H9 (cell line): ENCODE measurements at regions not wholly inside any gene's neighbourhood (a gene's known extent, or its start where the extent isn't known, plus 50 kb on each side); places are given as distances from the start of the nearest gene placed in this dataset.

Source experiments
- DNase-seq: peaks from one replicate; pipeline ENCODE4 v3.0.0-alpha.2; 2017
- H2AFZ ChIP-seq: one replicate; pipeline ENCODE4 v1.6.1; 2013; ENCODE audit warnings: mild to moderate bottlenecking, low read length, control low read depth, moderate library complexity
- H2AK5ac ChIP-seq: 2 replicates; pipeline ENCODE4 v1.6.1; 2013; ENCODE audit warnings: low read length, control low read depth, mixed read lengths; ENCODE audit not compliant: insufficient read length
- H2BK120ac ChIP-seq: one replicate; pipeline ENCODE4 v1.6.1; 2013; ENCODE audit warnings: low read depth, mild to moderate bottlenecking, low read length, control low read depth, inconsistent platforms; ENCODE audit not compliant: poor library complexity, severe bottlenecking
- H2BK12ac ChIP-seq: 2 replicates; pipeline ENCODE4 v1.6.1; 2013; ENCODE audit warnings: low read length, control low read depth, mixed read lengths, low read depth; ENCODE audit not compliant: insufficient read length
- H2BK15ac ChIP-seq: 2 replicates; pipeline ENCODE4 v1.6.1; 2013; ENCODE audit warnings: low read depth, low read length, control low read depth
- H2BK20ac ChIP-seq: one replicate; pipeline ENCODE4 v1.6.1; 2013; ENCODE audit warnings: low read depth, mild to moderate bottlenecking, low read length, control low read depth, inconsistent platforms; ENCODE audit not compliant: poor library complexity, severe bottlenecking
- H2BK5ac ChIP-seq: 2 replicates; pipeline ENCODE4 v1.6.1; 2013; ENCODE audit warnings: low read length, control low read depth, mixed read lengths; ENCODE audit not compliant: insufficient read length
- H3K14ac ChIP-seq: 2 replicates; pipeline ENCODE4 v1.6.1; 2013; ENCODE audit warnings: low read length, control low read depth; ENCODE audit not compliant: insufficient read depth
- H3K18ac ChIP-seq: 2 replicates; pipeline ENCODE4 v1.6.1; 2013; ENCODE audit warnings: low read depth, mild to moderate bottlenecking, mixed read lengths, low read length, control low read depth; ENCODE audit not compliant: insufficient read length
- H3K23ac ChIP-seq: 2 replicates; pipeline ENCODE4 v1.6.1; 2013; ENCODE audit warnings: low read length, control low read depth, mixed read lengths, low read depth; ENCODE audit not compliant: insufficient read length
- H3K23me2 ChIP-seq: 2 replicates; pipeline ENCODE4 v1.6.1; 2013; ENCODE audit warnings: low read depth, mild to moderate bottlenecking, mixed read lengths, low read length, control low read depth; ENCODE audit not compliant: insufficient read length, poor library complexity, severe bottlenecking
- H3K27ac ChIP-seq: 2 replicates; pipeline ENCODE4 v1.5.1; 2013; ENCODE audit warnings: low read length, control low read depth, mixed read lengths, low read depth; ENCODE audit not compliant: insufficient read length
- H3K27me3 ChIP-seq: 2 replicates; pipeline ENCODE4 v1.6.1; 2013; ENCODE audit warnings: low read length, control low read depth, inconsistent platforms; ENCODE audit not compliant: insufficient read depth
- H3K4ac ChIP-seq: 2 replicates; pipeline ENCODE4 v1.6.1; 2013; ENCODE audit warnings: low read depth, mild to moderate bottlenecking, control low read depth, inconsistent platforms, low read length, moderate library complexity
- H3K4me1 ChIP-seq: 2 replicates; pipeline ENCODE4 v1.6.1; 2013; ENCODE audit warnings: low read length, control low read depth, inconsistent platforms; ENCODE audit not compliant: insufficient read depth
- H3K4me2 ChIP-seq: 2 replicates; pipeline ENCODE4 v1.6.1; 2013; ENCODE audit warnings: low read length, control low read depth, mixed read lengths; ENCODE audit not compliant: insufficient read length, insufficient read depth
- H3K56ac ChIP-seq: 2 replicates; pipeline ENCODE4 v1.6.1; 2013; ENCODE audit warnings: low read depth, mild to moderate bottlenecking, mixed read lengths, low read length, control low read depth; ENCODE audit not compliant: insufficient read length
- H3K79me1 ChIP-seq: 2 replicates; pipeline ENCODE4 v1.6.1; 2013; ENCODE audit warnings: low read depth, mild to moderate bottlenecking, moderate library complexity, low read length, control low read depth, inconsistent platforms; ENCODE audit not compliant: insufficient read depth, poor library complexity, severe bottlenecking
- H3K79me2 ChIP-seq: 2 replicates; pipeline ENCODE4 v1.6.1; 2013; ENCODE audit warnings: low read length, control low read depth, inconsistent platforms; ENCODE audit not compliant: insufficient read depth
- H3K9ac ChIP-seq: 2 replicates; pipeline ENCODE4 v1.6.1; 2013; ENCODE audit warnings: low read length, control low read depth, mixed read lengths; ENCODE audit not compliant: insufficient read length; ENCODE audit errors: extremely low read depth
- H3K9me3 ChIP-seq: one replicate; pipeline ENCODE4 v1.6.1; 2013; ENCODE audit warnings: low read depth, low read length, inconsistent platforms; ENCODE audit not compliant: control insufficient read depth
- H3T11ph ChIP-seq: one replicate; pipeline ENCODE4 v1.6.1; 2013; ENCODE audit warnings: mild to moderate bottlenecking, low read length, control low read depth, inconsistent platforms
- H4K20me1 ChIP-seq: one replicate; pipeline ENCODE4 v1.6.1; 2013; ENCODE audit not compliant: control insufficient read depth, insufficient read length, insufficient read depth
- H4K5ac ChIP-seq: 2 replicates; pipeline ENCODE4 v1.6.1; 2013; ENCODE audit warnings: low read depth, mild to moderate bottlenecking, mixed read lengths, low read length, control low read depth; ENCODE audit not compliant: insufficient read length
- H4K8ac ChIP-seq: replicated peaks from 2 replicates; pipeline ENCODE4 v1.6.1; 2013; ENCODE audit warnings: low read length, control low read depth, mixed read lengths, low read depth; ENCODE audit not compliant: insufficient read length
- H4K91ac ChIP-seq: 2 replicates; pipeline ENCODE4 v1.6.1; 2013; ENCODE audit warnings: low read depth, mild to moderate bottlenecking, moderate library complexity, mixed read lengths, low read length, control low read depth; ENCODE audit not compliant: insufficient read length
- H3K27ac Mint-ChIP-seq, 3 experiments: 2 replicates in 2 of 3; 3 replicates in 1 of 3; pipeline ENCODE4 v1.8.0; 2020 to 2021; ENCODE audit warnings: mixed read lengths in 3 of 3, mild to moderate bottlenecking in 1 of 3, moderate library complexity in 1 of 3
- H3K27me3 Mint-ChIP-seq: 2 replicates; pipeline ENCODE4 v1.8.0; 2021; ENCODE audit warnings: low read depth, mild to moderate bottlenecking, moderate library complexity, mixed read lengths
- H3K36me3 Mint-ChIP-seq, 3 experiments: 2 replicates in 2 of 3; 3 replicates in 1 of 3; pipeline ENCODE4 v1.8.0; 2020 to 2021; ENCODE audit warnings: low read depth in 3 of 3, mixed read lengths in 3 of 3; ENCODE audit not compliant: insufficient read depth in 1 of 3
- H3K4me1 Mint-ChIP-seq, 2 experiments: 2 replicates each; pipeline ENCODE4 v1.8.0; 2020; ENCODE audit warnings: mixed read lengths in 2 of 2
- H3K4me3 Mint-ChIP-seq, 2 experiments: 2 replicates in 1 of 2; 3 replicates in 1 of 2; pipeline ENCODE4 v1.8.0; 2020 to 2021; ENCODE audit warnings: mild to moderate bottlenecking in 2 of 2, mixed read lengths in 2 of 2, moderate library complexity in 1 of 2
- H3K9me3 Mint-ChIP-seq, 2 experiments: 2 replicates in 1 of 2; 3 replicates in 1 of 2; pipeline ENCODE4 v1.8.0; 2020; ENCODE audit warnings: mild to moderate bottlenecking in 2 of 2, mixed read lengths in 2 of 2, moderate library complexity in 1 of 2
- WGBS: extraction: QIAGEN DNeasy Blood & Tissue Kit; methylation state at CpG from one replicate; pipeline ENCODE4 v1.1.7; 2013; ENCODE audit warnings: missing lambda C conversion rate, low lambda C conversion rate, mixed read lengths; ENCODE audit not compliant: insufficient read length; ENCODE audit errors: extremely low coverage; 5-methylcytosine and 5-hydroxymethylcytosine counted together
- TF ChIP-seq, protein P1 (sequence below): fragments of 200-600 bp; sonication (generic); conservative IDR thresholded peaks from 3 replicates; pipeline ENCODE4 v1.8.0; 2021; ENCODE audit warnings: antibody characterized with exemption, mild to moderate bottlenecking

DNA sequence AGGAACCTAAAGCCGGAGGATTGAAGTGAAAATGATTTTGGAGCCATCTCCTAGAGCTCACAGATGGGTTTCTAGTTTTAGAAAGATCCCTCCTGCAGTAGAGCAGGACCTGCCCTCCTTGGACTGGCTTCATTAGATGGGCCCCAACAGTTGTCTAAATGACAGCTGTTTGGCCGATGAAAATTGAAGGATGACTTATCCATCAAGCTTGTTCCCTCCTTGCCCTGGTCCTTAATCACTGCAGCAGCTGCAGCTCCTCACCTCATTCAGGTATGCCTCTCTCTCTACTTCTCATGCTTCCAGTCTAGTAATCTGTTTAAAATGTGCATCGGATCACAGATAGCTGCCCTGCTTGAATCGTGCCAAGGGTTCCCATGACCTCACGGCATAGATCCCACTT, 677.6 kb downstream of the BCL11A start:
- Mint-ChIP-seq H3K4me3 (no peak overlapping the region), H3K27ac (no peak overlapping the region), H3K27me3 (no peaks in the 10 kb centered on the region), H3K4me1 (peaks cover 19% of the 10 kb centered on the region in 2 experiments), H3K9me3 (no peaks in the 10 kb centered on the region), H3K36me3 (no peaks in the 10 kb centered on the region)
- Histone ChIP-seq H3K14ac (no peak overlapping the region), H4K20me1 (no peaks in the 10 kb centered on the region), H2BK15ac (no peak overlapping the region), H2BK20ac (no peak overlapping the region), H3T11ph (no peak overlapping the region), H3K23me2 (no peaks in the 10 kb centered on the region), H4K8ac (no peak overlapping the region), H3K4ac (no peak overlapping the region), H3K4me2 (no peak overlapping the region), H4K91ac (no peak overlapping the region), H3K79me1 (no peaks in the 10 kb centered on the region), H2BK120ac (no peak overlapping the region), H3K27ac (no peak overlapping the region), H3K18ac (no peak overlapping the region), H4K5ac (no peak overlapping the region), H2AK5ac (no peak overlapping the region), H3K9me3 (no peaks in the 10 kb centered on the region), H3K79me2 (no peaks in the 10 kb centered on the region), H3K23ac (no peak overlapping the region), H2BK5ac (no peak overlapping the region), H2BK12ac (no peak overlapping the region), H3K27me3 (no peaks in the 10 kb centered on the region), H3K9ac (no peak overlapping the region), H2AFZ (no peak overlapping the region), H3K4me1 (peaks cover 3% of the 10 kb centered on the region; the same call in 1 of the 2 replicates), H3K56ac (no peak overlapping the region)
- TF ChIP-seq, protein P1, sequence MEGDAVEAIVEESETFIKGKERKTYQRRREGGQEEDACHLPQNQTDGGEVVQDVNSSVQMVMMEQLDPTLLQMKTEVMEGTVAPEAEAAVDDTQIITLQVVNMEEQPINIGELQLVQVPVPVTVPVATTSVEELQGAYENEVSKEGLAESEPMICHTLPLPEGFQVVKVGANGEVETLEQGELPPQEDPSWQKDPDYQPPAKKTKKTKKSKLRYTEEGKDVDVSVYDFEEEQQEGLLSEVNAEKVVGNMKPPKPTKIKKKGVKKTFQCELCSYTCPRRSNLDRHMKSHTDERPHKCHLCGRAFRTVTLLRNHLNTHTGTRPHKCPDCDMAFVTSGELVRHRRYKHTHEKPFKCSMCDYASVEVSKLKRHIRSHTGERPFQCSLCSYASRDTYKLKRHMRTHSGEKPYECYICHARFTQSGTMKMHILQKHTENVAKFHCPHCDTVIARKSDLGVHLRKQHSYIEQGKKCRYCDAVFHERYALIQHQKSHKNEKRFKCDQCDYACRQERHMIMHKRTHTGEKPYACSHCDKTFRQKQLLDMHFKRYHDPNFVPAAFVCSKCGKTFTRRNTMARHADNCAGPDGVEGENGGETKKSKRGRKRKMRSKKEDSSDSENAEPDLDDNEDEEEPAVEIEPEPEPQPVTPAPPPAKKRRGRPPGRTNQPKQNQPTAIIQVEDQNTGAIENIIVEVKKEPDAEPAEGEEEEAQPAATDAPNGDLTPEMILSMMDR: no peak
- no CpG with 5 or more reads among the region's 5 CpGs for WGBS
- no peak for DNase-seq
